Mucosa of stomach (tissue), 1 donor: ENCODE measurements at regions not wholly inside any gene's neighbourhood (a gene's known extent, or its start where the extent isn't known, plus 50 kb on each side); places are given as distances from the start of the nearest gene placed in this dataset.
"Not testable (repeated sequence)": the region's sequence is repeated elsewhere in the genome, so short reads cannot be mapped to it uniquely, and the experiment has no call there.

Experiments
- H3K27me3 ChIP-seq: one replicate; pipeline ENCODE4 v1.7.0; 2013; ENCODE audit warnings: mild to moderate bottlenecking, low read length; ENCODE audit not compliant: control insufficient read depth, insufficient read depth
- H3K36me3 ChIP-seq: one replicate; pipeline ENCODE4 v1.7.0; 2013; ENCODE audit warnings: low read length; ENCODE audit not compliant: control insufficient read depth, insufficient read depth
- H3K4me1 ChIP-seq: one replicate; pipeline ENCODE4 v1.7.0; 2013; ENCODE audit warnings: mild to moderate bottlenecking, low read length; ENCODE audit not compliant: control insufficient read depth, insufficient read depth
- H3K4me3 ChIP-seq: one replicate; pipeline ENCODE4 v1.7.0; 2013; ENCODE audit warnings: low read length
- H3K9ac ChIP-seq: one replicate; pipeline ENCODE4 v1.7.0; 2013; ENCODE audit warnings: mild to moderate bottlenecking, low read length, moderate library complexity
- H3K9me3 ChIP-seq: one replicate; pipeline ENCODE4 v1.7.0; 2013; ENCODE audit warnings: mild to moderate bottlenecking, low read length, moderate library complexity; ENCODE audit not compliant: control insufficient read depth
- donor health status: Pancreatic carcinoma.

- not testable (repeated sequence) for H3K9me3 ChIP-seq, H3K4me1 ChIP-seq, H3K9ac ChIP-seq, H3K27me3 ChIP-seq, H3K4me3 ChIP-seq, H3K36me3 ChIP-seq
Observed at GRCh38 chr2:187610450-187610849, 56.2 kb upstream of the TFPI start.

DNA sequence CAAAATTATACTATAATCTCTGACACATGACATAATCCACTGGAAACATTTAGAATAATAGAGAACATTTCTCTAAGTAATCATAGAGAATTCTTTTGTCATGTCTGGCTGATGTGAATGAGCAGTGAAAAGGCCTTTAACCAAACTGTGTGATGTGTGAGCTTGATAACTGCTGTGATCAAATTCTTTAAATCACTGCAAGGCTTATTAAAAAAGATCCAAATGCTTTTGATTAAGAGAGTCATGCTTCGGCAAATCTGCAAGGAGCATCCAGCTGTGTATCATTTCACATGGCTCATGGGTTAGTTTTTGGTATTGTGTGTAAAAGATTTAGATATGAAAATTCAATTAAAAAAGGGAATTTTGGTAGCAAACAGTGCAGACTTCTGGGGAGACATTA is 58.6 kb upstream of the TFPI start:
- Histone ChIP-seq H3K9me3 (no peaks in the 10 kb centered on the region), H3K9ac (no peak overlapping the region), H3K4me1 (no peaks in the 10 kb centered on the region), H3K36me3 (no peaks in the 10 kb centered on the region), H3K27me3 (no peaks in the 10 kb centered on the region), H3K4me3 (no peak overlapping the region)

- Histone ChIP-seq H3K9me3 (no peaks in the 10 kb centered on the region), H3K36me3 (no peaks in the 10 kb centered on the region), H3K9ac (no peak overlapping the region), H3K4me3 (no peak overlapping the region), H3K27me3 (no peaks in the 10 kb centered on the region), H3K4me1 (no peaks in the 10 kb centered on the region)
Observed at GRCh38 chr2:187614756-187615155, 60.5 kb upstream of the TFPI start.

DNA sequence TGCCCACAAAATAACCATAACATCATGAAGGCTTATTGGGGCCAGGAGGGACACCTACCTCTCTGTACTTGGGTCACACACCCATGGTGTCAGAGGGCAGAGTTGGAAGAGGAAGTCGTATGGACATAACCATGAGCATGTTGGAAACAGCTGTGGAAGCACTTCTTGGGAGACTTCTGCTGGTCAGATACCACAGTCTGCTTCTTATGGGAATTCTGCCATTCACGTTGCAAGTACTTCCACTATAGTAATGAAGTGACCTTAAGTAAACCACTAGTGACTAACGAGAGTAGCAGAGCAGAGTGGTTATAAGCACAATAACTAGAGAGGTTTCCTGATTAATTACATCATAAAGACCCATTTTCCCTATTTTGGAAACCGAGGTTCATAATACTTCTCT is 61.1 kb upstream of the TFPI start:
- Histone ChIP-seq H3K36me3 (no peaks in the 10 kb centered on the region), H3K4me1 (no peaks in the 10 kb centered on the region), H3K27me3 (no peaks in the 10 kb centered on the region), H3K4me3 (no peak overlapping the region), H3K9me3 (no peaks in the 10 kb centered on the region), H3K9ac (no peak overlapping the region)

DNA sequence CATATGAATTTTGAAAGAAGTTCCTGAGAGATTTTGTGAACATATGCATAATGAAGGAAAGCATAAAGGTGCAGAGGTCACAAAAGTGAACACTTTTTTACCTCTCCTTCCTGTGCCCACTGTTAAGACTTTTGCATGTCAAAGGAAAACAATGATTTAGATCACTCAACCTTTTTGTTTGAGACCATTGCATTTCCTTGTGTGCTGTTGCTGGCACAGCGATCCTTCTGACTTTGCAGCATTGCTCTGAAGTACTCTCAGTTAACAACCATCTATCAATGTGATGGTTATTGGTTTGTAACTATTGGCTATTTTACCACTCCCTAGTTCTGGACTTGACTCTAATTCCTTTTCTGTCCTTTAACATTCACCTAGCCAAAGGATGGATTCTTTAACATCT is 61.7 kb upstream of the TFPI start:
- Histone ChIP-seq H3K36me3 (no peaks in the 10 kb centered on the region), H3K9ac (no peak overlapping the region)

GRCh38 chr2:187617120-187617519 is 62.9 kb upstream of the TFPI start:
- Histone ChIP-seq H3K36me3 (no peaks in the 10 kb centered on the region), H3K27me3 (no peaks in the 10 kb centered on the region), H3K9ac (no peak overlapping the region), H3K9me3 (no peaks in the 10 kb centered on the region), H3K4me1 (no peaks in the 10 kb centered on the region), H3K4me3 (no peak overlapping the region)

More for the DNA sequence above, 61.7 kb upstream of the TFPI start:
- Histone ChIP-seq H3K4me3 (no peak overlapping the region), H3K27me3 (no peaks in the 10 kb centered on the region), H3K4me1 (no peaks in the 10 kb centered on the region), H3K9me3 (no peaks in the 10 kb centered on the region)

GRCh38 chr2:187617905-187618304 is 63.7 kb upstream of the TFPI start:
- Histone ChIP-seq H3K4me1 (no peaks in the 10 kb centered on the region), H3K4me3 (no peak overlapping the region), H3K9ac (no peak overlapping the region), H3K27me3 (no peaks in the 10 kb centered on the region), H3K9me3 (no peaks in the 10 kb centered on the region), H3K36me3 (no peaks in the 10 kb centered on the region)

- Histone ChIP-seq H3K4me3 (no peak overlapping the region), H3K9me3 (no peaks in the 10 kb centered on the region), H3K36me3 (no peaks in the 10 kb centered on the region), H3K9ac (no peak overlapping the region), H3K27me3 (no peaks in the 10 kb centered on the region), H3K4me1 (no peaks in the 10 kb centered on the region)
Observed at GRCh38 chr2:187618813-187619212, 64.6 kb upstream of the TFPI start.

GRCh38 chr2:187627153-187627552 is 72.9 kb upstream of the TFPI start:
- Histone ChIP-seq H3K4me1 (no peaks in the 10 kb centered on the region), H3K9me3 (no peaks in the 10 kb centered on the region), H3K4me3 (no peak overlapping the region), H3K27me3 (no peaks in the 10 kb centered on the region), H3K36me3 (no peaks in the 10 kb centered on the region), H3K9ac (no peak overlapping the region)

GRCh38 chr2:187636731-187637391 is 82.6 kb upstream of the TFPI start:
- H3K27me3 ChIP-seq, H3K36me3 ChIP-seq, H3K4me3 ChIP-seq, H3K9me3 ChIP-seq, H3K4me1 ChIP-seq, H3K9ac ChIP-seq: not testable (repeated sequence)

- H3K4me1 ChIP-seq: not testable (repeated sequence)
Observed at GRCh38 chr2:187637392-187637740, 83.1 kb upstream of the TFPI start.

DNA sequence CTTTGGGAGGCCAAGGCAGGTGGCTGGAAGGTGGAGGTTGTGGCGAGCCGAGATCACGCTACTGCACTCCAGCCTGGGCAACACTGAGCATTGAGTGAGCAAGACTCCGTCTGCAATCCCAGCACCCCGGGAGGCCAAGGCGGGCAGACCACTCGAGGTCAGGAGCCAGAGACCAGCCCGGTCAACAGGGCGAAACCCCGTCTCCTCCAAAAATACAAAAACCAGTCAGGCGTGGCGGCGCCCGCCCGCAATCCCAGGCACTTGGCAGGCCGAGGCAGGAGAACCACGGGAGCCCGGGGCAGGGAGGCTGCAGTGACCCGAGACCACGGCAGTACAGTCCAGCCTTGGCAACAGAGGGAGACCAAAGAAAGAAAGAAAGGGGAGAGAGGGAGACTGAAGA is 83.5 kb upstream of the TFPI start:
- not testable (repeated sequence) for H3K4me1 ChIP-seq, H3K36me3 ChIP-seq, H3K4me3 ChIP-seq, H3K9me3 ChIP-seq, H3K9ac ChIP-seq, H3K27me3 ChIP-seq

More at GRCh38 chr2:187637392-187637740, 83.1 kb upstream of the TFPI start:
- not testable (repeated sequence) for H3K4me3 ChIP-seq, H3K9me3 ChIP-seq, H3K36me3 ChIP-seq, H3K9ac ChIP-seq, H3K27me3 ChIP-seq

DNA sequence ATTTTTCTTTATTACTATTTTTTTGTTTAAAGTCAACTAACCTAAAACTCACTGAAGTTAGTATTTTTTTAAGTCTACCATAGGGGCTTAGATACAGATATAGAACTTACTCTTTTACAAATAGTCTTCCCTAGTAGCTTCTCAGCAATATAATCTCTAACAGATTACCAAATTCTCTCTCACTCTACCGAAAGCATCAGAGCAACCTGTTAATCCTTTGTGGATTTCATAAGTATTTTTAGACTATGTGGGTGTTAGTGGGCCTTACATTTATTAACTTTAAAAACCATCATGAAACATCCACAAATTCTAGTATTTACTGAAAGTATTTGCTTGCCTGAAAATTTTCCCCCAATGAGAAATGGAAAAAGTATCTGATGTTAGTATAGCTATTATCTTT is 84.6 kb upstream of the TFPI start:
- no peak overlapping the region for H3K4me3 ChIP-seq
- H3K9me3 ChIP-seq: no peaks in the 10 kb centered on the region
- H3K36me3 ChIP-seq: no peaks in the 10 kb centered on the region
- no peak overlapping the region for H3K9ac ChIP-seq
- H3K27me3 ChIP-seq: no peaks in the 10 kb centered on the region
- H3K4me1 ChIP-seq: no peaks in the 10 kb centered on the region
